ENCODE measurements at regions not wholly inside any gene's neighbourhood (a gene's known extent, or its start where the extent isn't known, plus 50 kb on each side); places are given as distances from the start of the nearest gene placed in this dataset.

DNA sequence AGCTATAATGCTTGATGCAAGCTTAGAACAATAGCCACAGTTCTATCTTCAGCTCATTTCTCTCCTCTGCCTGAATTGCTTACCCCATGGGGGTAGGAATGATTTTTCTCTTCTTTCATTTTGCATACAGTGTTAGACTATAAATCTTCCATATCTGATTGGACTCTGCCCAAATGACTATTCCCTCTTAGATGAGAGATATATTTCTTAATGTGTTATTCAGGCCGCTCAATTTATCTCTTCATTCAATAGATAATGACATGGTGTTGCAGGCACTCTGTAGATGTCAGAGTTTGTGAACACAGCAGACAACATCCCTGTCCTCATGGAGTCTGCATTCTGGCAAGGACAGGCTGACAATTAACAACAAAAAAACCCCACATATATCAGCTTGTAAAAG, 443.7 kb upstream of the CELF4 start:
- H3F3A ChIP-seq (replicated peaks; ENCODE audit: low read depth): no peaks in the 10 kb centered on the region
- DNase-seq (ENCODE audit: low spot score) (no peak), ATAC-seq (no peak)
- no peaks in the 10 kb centered on the region for H3K9me2 ChIP-seq (ENCODE audit: insufficient read depth)
- no peak overlapping the region for H3K4me3 ChIP-seq
- H4K20me1 ChIP-seq (replicated peaks; ENCODE audit: insufficient read depth): no peaks in the 10 kb centered on the region
- no peaks in the 10 kb centered on the region for H3K36me3 ChIP-seq (ENCODE audit: insufficient read depth)
- H3K4me3 Mint-ChIP-seq: no peak overlapping the region
- H3K9me3 Mint-ChIP-seq: no peaks in the 10 kb centered on the region
- peaks cover 17% of the 10 kb centered on the region for H3K4me1 Mint-ChIP-seq
- no peak for TF ChIP-seq JUNB (IDR thresholded peaks at IDR 0.05; ENCODE audit: unreplicated experiment)
- TF ChIP-seq CTCF (conservative IDR thresholded peaks at IDR 0.05; ENCODE audit: low read depth in 2 of 2): no peak
- no peak for TF ChIP-seq ZNF114 (CRISPR knock-in tag; IDR thresholded peaks at IDR 0.05)
- no peak for TF ChIP-seq NANOG (IDR thresholded peaks at IDR 0.05; ENCODE audit: borderline replicate concordance)
- TF ChIP-seq EZH2 (IDR thresholded peaks at IDR 0.05; ENCODE audit: low read depth, unreplicated experiment): no peak
- TF ChIP-seq CREB1 (CRISPR knock-in tag; IDR thresholded peaks at IDR 0.05; ENCODE audit: low read depth): no peak
- no peak for TF ChIP-seq ZNF331 (CRISPR knock-in tag; IDR thresholded peaks at IDR 0.05; ENCODE audit: low read depth)
- TF ChIP-seq EZH2phosphoT487 (IDR thresholded peaks at IDR 0.05; ENCODE audit: unreplicated experiment): no peak
- TF ChIP-seq, protein P1, sequence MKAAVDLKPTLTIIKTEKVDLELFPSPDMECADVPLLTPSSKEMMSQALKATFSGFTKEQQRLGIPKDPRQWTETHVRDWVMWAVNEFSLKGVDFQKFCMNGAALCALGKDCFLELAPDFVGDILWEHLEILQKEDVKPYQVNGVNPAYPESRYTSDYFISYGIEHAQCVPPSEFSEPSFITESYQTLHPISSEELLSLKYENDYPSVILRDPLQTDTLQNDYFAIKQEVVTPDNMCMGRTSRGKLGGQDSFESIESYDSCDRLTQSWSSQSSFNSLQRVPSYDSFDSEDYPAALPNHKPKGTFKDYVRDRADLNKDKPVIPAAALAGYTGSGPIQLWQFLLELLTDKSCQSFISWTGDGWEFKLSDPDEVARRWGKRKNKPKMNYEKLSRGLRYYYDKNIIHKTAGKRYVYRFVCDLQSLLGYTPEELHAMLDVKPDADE (IDR thresholded peaks at IDR 0.05): no peak
- TF ChIP-seq ZNF462 (CRISPR knock-in tag; IDR thresholded peaks at IDR 0.05): no peak
- H3K4me2 ChIP-seq: no peak overlapping the region
- no peaks in the 10 kb centered on the region for H3K4me1 ChIP-seq (ENCODE audit: insufficient read depth)
- H3K27ac ChIP-seq (ENCODE audit: low read depth): no peak overlapping the region
- H3K27me3 ChIP-seq (ENCODE audit: insufficient read depth): no peaks in the 10 kb centered on the region
- H3K27me3 Mint-ChIP-seq (ENCODE audit: insufficient read depth, low read depth, poor library complexity): peaks cover 5% of the 10 kb centered on the region
- H2AFZ ChIP-seq: no peak overlapping the region
- no peak overlapping the region for H3K27ac Mint-ChIP-seq
- H3K36me3 Mint-ChIP-seq (ENCODE audit: low read depth): no peaks in the 10 kb centered on the region
- H3K79me2 ChIP-seq (replicated peaks; ENCODE audit: insufficient read depth): no peaks in the 10 kb centered on the region

Measured in GM23338 (cell line).